Activated T-helper 17 cell treated with anti-CD3 and anti-CD28 coated beads, Interleukin-2, amount 50 U/mL, for 72 hours (primary cell): ENCODE measurements at regions not wholly inside any gene's neighbourhood (a gene's known extent, or its start where the extent isn't known, plus 50 kb on each side); places are given as distances from the start of the nearest gene placed in this dataset.

Source experiments
- ATAC-seq: fragments of 150-1000 bp; cut with Tn5 transposase; replicated peaks from 2 replicates; pipeline ENCODE4 v1.10.0; 2021; ENCODE audit warnings: mild to moderate bottlenecking, moderate library complexity
- H3K27ac Mint-ChIP-seq: one replicate; pipeline ENCODE4 v1.8.0; 2022; ENCODE audit warnings: mixed read lengths
- H3K27me3 Mint-ChIP-seq: one replicate; pipeline ENCODE4 v1.8.0; 2022; ENCODE audit warnings: mixed read lengths
- H3K36me3 Mint-ChIP-seq: one replicate; pipeline ENCODE4 v1.8.0; 2022; ENCODE audit warnings: low read depth, mild to moderate bottlenecking, mixed read lengths
- H3K4me1 Mint-ChIP-seq: one replicate; pipeline ENCODE4 v1.8.0; 2022; ENCODE audit warnings: mixed read lengths
- H3K4me3 Mint-ChIP-seq: one replicate; pipeline ENCODE4 v1.8.0; 2022; ENCODE audit warnings: mild to moderate bottlenecking, mixed read lengths
- H3K9me3 Mint-ChIP-seq: one replicate; pipeline ENCODE4 v1.8.0; 2022; ENCODE audit warnings: mixed read lengths

GRCh38 chr2:182625814-182626213 is 90.2 kb upstream of the DNAJC10 start:
- Mint-ChIP-seq H3K27ac (no peak overlapping the region), H3K9me3 (no peaks in the 10 kb centered on the region), H3K4me3 (no peak overlapping the region), H3K36me3 (no peaks in the 10 kb centered on the region), H3K27me3 (peaks cover 4% of the 10 kb centered on the region), H3K4me1 (no peaks in the 10 kb centered on the region)
- no peak for ATAC-seq

GRCh38 chr2:182628916-182629315 is 87.1 kb upstream of the DNAJC10 start:
- no peak overlapping the region for H3K4me3 Mint-ChIP-seq
- no peaks in the 10 kb centered on the region for H3K9me3 Mint-ChIP-seq
- no peak for ATAC-seq
- H3K4me1 Mint-ChIP-seq: no peaks in the 10 kb centered on the region
- no peak overlapping the region for H3K27ac Mint-ChIP-seq
- no peaks in the 10 kb centered on the region for H3K36me3 Mint-ChIP-seq
- peaks cover 8% of the 10 kb centered on the region for H3K27me3 Mint-ChIP-seq

GRCh38 chr2:182630207-182630606 is 85.8 kb upstream of the DNAJC10 start:
- Mint-ChIP-seq H3K4me3 (no peak overlapping the region), H3K27me3 (peaks cover 8% of the 10 kb centered on the region), H3K36me3 (no peaks in the 10 kb centered on the region), H3K4me1 (no peaks in the 10 kb centered on the region), H3K27ac (no peak overlapping the region), H3K9me3 (no peaks in the 10 kb centered on the region)
- ATAC-seq: no peak

DNA sequence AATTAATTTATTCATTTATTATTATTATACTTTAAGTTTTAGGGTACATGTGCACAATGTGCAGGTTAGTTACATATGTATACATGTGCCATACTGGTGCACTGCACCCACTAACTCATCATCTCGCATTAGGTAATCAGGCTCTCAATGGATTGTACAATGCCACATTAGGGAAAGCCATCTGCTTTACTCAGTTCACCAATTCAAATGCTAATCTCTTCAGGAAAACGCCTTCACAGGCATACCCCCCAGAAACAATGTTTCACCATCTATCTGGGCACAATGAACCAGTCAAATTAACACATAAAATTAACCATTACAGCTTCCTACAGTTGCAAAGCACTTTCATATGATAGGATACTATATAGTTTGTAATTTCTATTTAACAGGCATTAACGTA is 84.8 kb upstream of the DNAJC10 start:
- no peaks in the 10 kb centered on the region for H3K4me1 Mint-ChIP-seq
- H3K36me3 Mint-ChIP-seq: no peaks in the 10 kb centered on the region
- H3K9me3 Mint-ChIP-seq: no peaks in the 10 kb centered on the region
- H3K27me3 Mint-ChIP-seq: peaks cover 8% of the 10 kb centered on the region
- H3K27ac Mint-ChIP-seq: no peak overlapping the region
- no peak for ATAC-seq
- no peak overlapping the region for H3K4me3 Mint-ChIP-seq

DNA sequence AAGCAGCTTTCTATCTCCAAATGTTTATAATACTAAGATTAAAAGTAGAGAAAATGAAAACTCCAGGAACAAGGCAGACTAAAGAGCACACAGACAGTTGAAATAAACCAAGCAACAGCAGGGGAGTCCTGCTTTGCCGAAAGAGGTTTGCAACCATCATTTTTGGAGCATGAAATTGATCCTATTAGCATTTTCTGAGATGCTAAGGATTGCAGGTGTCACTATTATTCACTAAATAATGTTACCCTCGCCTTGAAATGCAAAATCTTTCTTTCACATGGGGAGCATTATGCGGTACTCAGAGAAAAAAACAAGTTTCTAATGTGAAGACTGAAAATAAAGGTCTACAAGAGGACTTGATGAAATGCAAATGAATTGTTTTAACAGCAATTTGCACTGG is 81.7 kb upstream of the DNAJC10 start:
- Mint-ChIP-seq H3K9me3 (no peaks in the 10 kb centered on the region), H3K4me3 (no peak overlapping the region), H3K27ac (no peak overlapping the region), H3K27me3 (peaks cover 14% of the 10 kb centered on the region), H3K4me1 (no peaks in the 10 kb centered on the region), H3K36me3 (no peaks in the 10 kb centered on the region)
- ATAC-seq: no peak

- Mint-ChIP-seq H3K27me3 (peaks cover 13% of the 10 kb centered on the region), H3K4me1 (no peaks in the 10 kb centered on the region), H3K9me3 (no peaks in the 10 kb centered on the region), H3K36me3 (no peaks in the 10 kb centered on the region), H3K27ac (no peak overlapping the region), H3K4me3 (no peak overlapping the region)
- ATAC-seq: no peak
These were observed 79.4 kb upstream of the DNAJC10 start for GRCh38 chr2:182636699-182637098.

- no peak overlapping the region for H3K4me3 Mint-ChIP-seq
- H3K27me3 Mint-ChIP-seq: peaks cover 6% of the 10 kb centered on the region
- no peak for ATAC-seq
- no peak overlapping the region for H3K27ac Mint-ChIP-seq
- H3K4me1 Mint-ChIP-seq: no peaks in the 10 kb centered on the region
- H3K36me3 Mint-ChIP-seq: no peaks in the 10 kb centered on the region
- no peaks in the 10 kb centered on the region for H3K9me3 Mint-ChIP-seq
These were observed 77.4 kb upstream of the DNAJC10 start for GRCh38 chr2:182638667-182639066.

GRCh38 chr2:182639971-182640370 is 76.1 kb upstream of the DNAJC10 start:
- no peaks in the 10 kb centered on the region for H3K36me3 Mint-ChIP-seq
- no peak overlapping the region for H3K4me3 Mint-ChIP-seq
- no peaks in the 10 kb centered on the region for H3K9me3 Mint-ChIP-seq
- H3K27ac Mint-ChIP-seq: no peak overlapping the region
- no peaks in the 10 kb centered on the region for H3K4me1 Mint-ChIP-seq
- ATAC-seq: no peak
- H3K27me3 Mint-ChIP-seq: peaks cover 6% of the 10 kb centered on the region

- peak; percentile 85 for ATAC-seq
- Mint-ChIP-seq H3K27ac (no peak overlapping the region), H3K27me3 (no peaks in the 10 kb centered on the region), H3K9me3 (no peaks in the 10 kb centered on the region), H3K36me3 (no peaks in the 10 kb centered on the region), H3K4me3 (no peak overlapping the region), H3K4me1 (no peaks in the 10 kb centered on the region)
These were observed 73.7 kb upstream of the DNAJC10 start for GRCh38 chr2:182642328-182642727.

- no peak overlapping the region for H3K27ac Mint-ChIP-seq
- no peaks in the 10 kb centered on the region for H3K36me3 Mint-ChIP-seq
- H3K4me1 Mint-ChIP-seq: no peaks in the 10 kb centered on the region
- H3K27me3 Mint-ChIP-seq: no peaks in the 10 kb centered on the region
- no peak overlapping the region for H3K4me3 Mint-ChIP-seq
- no peaks in the 10 kb centered on the region for H3K9me3 Mint-ChIP-seq
- ATAC-seq: no peak
These were observed 69.1 kb upstream of the DNAJC10 start for GRCh38 chr2:182646763-182647498.

GRCh38 chr2:182647499-182647787 is 68.6 kb upstream of the DNAJC10 start:
- no peaks in the 10 kb centered on the region for H3K36me3 Mint-ChIP-seq
- no peaks in the 10 kb centered on the region for H3K9me3 Mint-ChIP-seq
- no peak overlapping the region for H3K4me3 Mint-ChIP-seq
- peaks cover 5% of the 10 kb centered on the region for H3K4me1 Mint-ChIP-seq
- H3K27me3 Mint-ChIP-seq: no peaks in the 10 kb centered on the region
- ATAC-seq: no peak
- no peak overlapping the region for H3K27ac Mint-ChIP-seq

DNA sequence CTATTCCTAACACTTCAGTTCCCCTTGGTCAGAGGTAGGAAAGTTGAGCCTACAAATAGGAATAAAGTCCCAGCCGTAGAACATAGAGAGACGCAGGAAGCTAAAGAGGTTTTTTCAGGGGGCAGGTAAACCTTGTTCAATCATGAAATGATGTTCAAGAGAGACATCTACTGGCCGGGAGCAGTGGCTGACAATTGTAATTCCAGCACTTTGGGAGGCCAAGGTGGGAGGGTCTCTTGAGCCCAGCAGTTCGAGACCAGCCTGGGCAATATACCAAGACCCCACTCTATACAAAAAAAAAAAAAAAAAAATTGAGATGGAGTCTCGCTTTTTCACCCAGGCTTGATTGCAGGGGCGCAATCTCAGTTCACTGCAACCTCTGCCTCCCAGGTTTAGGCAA is 66.7 kb upstream of the DNAJC10 start:
- H3K4me1 Mint-ChIP-seq: peaks cover 10% of the 10 kb centered on the region
- no peaks in the 10 kb centered on the region for H3K27me3 Mint-ChIP-seq
- H3K36me3 Mint-ChIP-seq: no peaks in the 10 kb centered on the region
- H3K9me3 Mint-ChIP-seq: no peaks in the 10 kb centered on the region
- H3K27ac Mint-ChIP-seq: no peak overlapping the region
- no peak for ATAC-seq
- no peak overlapping the region for H3K4me3 Mint-ChIP-seq

GRCh38 chr2:182650704-182651103 is 65.4 kb upstream of the DNAJC10 start:
- H3K4me3 Mint-ChIP-seq: no peak overlapping the region

DNA sequence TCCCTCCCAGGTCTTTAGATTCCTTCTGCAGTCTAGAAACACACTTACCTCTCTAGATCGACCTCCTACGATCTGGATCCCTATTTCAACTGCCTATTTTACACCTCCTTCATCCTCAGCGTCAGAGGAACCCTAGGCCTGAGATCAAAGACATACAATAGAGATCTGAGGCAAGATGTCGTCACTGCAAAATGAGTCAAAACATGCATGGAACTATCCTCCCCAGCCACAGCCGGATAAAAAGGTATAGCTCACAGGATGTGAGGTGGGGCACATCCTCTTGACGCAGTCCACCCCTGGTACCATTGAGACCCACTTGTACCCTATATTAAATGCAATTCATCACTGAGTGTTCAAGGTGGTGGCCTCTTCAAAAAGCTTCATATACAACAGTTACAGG is 63.7 kb upstream of the DNAJC10 start:
- ATAC-seq: peak; percentile 94
- H3K4me1 Mint-ChIP-seq: peaks cover 10% of the 10 kb centered on the region
- no peak overlapping the region for H3K4me3 Mint-ChIP-seq
- no peaks in the 10 kb centered on the region for H3K9me3 Mint-ChIP-seq
- H3K27ac Mint-ChIP-seq: no peak overlapping the region
- H3K27me3 Mint-ChIP-seq: peaks cover 10% of the 10 kb centered on the region
- no peaks in the 10 kb centered on the region for H3K36me3 Mint-ChIP-seq

More at GRCh38 chr2:182650704-182651103, 65.4 kb upstream of the DNAJC10 start:
- Mint-ChIP-seq H3K36me3 (no peaks in the 10 kb centered on the region), H3K27me3 (peaks cover 4% of the 10 kb centered on the region), H3K27ac (no peak overlapping the region), H3K4me1 (peaks cover 10% of the 10 kb centered on the region), H3K9me3 (no peaks in the 10 kb centered on the region)
- no peak for ATAC-seq

DNA sequence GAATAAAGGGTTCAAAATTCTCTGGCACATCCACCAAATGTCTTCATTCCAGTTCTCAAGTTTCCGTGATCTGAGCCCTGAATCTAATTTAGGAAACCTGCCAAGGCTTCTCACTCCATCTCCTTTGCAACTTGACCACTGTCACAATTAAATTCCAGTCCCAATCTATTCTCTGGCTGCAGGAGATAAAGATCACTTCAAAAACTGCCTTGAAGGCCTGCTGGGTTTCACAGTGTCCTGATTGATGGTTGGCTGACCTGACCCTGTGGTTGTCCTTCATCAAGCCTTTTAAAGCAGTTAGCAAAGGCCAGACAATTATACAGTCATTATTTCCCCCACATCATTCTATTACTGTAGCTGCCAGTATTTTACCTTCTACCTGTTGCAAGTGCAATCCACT is 60.3 kb upstream of the DNAJC10 start:
- peaks cover 10% of the 10 kb centered on the region for H3K4me1 Mint-ChIP-seq
- no peaks in the 10 kb centered on the region for H3K9me3 Mint-ChIP-seq
- H3K36me3 Mint-ChIP-seq: no peaks in the 10 kb centered on the region
- H3K27me3 Mint-ChIP-seq: peaks cover 15% of the 10 kb centered on the region
- H3K4me3 Mint-ChIP-seq: no peak overlapping the region
- no peak overlapping the region for H3K27ac Mint-ChIP-seq
- ATAC-seq: no peak

DNA sequence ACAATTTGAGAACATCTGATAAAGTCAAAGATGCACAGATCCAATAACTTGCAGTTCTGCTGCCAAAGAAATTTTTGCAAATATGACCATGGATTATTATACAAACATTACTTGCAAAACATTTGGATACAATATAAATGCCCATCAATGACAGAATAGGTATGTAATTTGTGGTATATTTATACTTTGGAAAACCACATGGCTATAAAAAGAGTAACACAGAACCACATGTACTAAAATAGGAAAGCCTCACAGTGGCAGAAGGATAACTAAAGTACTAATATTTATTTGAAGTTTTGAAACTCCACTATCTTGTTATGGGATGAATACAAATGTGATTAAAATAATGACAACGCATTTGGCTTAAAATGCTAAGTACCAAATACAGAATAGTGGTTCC is 51.8 kb upstream of the DNAJC10 start:
- no peaks in the 10 kb centered on the region for H3K27me3 Mint-ChIP-seq
- no peaks in the 10 kb centered on the region for H3K9me3 Mint-ChIP-seq
- no peak overlapping the region for H3K4me3 Mint-ChIP-seq
- H3K27ac Mint-ChIP-seq: no peak overlapping the region
- ATAC-seq: no peak
- no peaks in the 10 kb centered on the region for H3K36me3 Mint-ChIP-seq
- no peaks in the 10 kb centered on the region for H3K4me1 Mint-ChIP-seq
